ENCODE measurements at regions not wholly inside any gene's neighbourhood (a gene's known extent, or its start where the extent isn't known, plus 50 kb on each side); places are given as distances from the start of the nearest gene placed in this dataset.

DNA sequence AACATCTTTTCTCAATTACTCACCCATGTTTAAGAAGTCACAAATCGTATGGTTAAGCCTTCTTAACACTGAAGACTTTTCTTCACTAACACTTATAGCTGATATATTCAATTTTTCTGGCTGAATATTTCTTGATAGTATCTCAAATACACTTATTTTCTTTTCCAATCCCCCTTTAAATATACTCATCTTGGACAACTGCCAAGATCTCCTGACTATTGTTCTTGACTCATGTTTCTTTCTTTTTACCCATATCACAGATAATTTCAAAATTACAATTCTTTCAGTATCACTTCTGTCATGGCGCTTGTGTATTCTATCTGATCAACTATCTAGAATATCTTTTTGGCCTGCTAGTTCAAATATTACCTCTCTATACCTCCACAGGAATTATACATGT is 954.3 kb upstream of the ACVR2A start:
- no peaks in the 10 kb centered on the region for H3K27me3 Mint-ChIP-seq
- H3K4me1 Mint-ChIP-seq = no peaks in the 10 kb centered on the region
- H3K9me3 Mint-ChIP-seq = no peaks in the 10 kb centered on the region
- H3K4me3 Mint-ChIP-seq = no peak overlapping the region
- H3K27ac Mint-ChIP-seq = no peak overlapping the region
- H3K36me3 Mint-ChIP-seq = no peaks in the 10 kb centered on the region

DNA sequence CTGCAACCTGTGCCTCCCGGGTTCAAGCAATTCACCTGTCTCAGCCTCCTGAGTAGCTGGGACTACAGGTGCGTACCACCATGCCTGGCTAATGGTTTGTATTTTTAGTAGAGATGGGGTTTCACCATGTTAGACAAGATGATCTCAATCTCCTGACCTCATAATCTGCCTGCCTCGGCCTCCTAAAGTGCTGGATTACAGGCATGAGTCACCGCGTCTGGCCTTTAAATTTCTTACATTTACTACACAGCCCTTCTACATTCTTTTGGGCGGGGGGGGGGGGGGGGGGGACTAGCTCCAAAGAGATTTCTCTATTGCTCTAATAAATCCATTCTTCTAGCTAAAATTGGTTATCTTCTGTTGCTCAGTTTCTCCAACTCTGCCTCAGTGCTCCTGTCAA is 964.9 kb upstream of the ACVR2A start:
- H3K4me1 Mint-ChIP-seq = no peaks in the 10 kb centered on the region
- H3K27ac Mint-ChIP-seq = no peak overlapping the region
- H3K4me3 Mint-ChIP-seq = no peak overlapping the region
- peaks cover 5% of the 10 kb centered on the region for H3K27me3 Mint-ChIP-seq
- no peaks in the 10 kb centered on the region for H3K9me3 Mint-ChIP-seq
- no peaks in the 10 kb centered on the region for H3K36me3 Mint-ChIP-seq

DNA sequence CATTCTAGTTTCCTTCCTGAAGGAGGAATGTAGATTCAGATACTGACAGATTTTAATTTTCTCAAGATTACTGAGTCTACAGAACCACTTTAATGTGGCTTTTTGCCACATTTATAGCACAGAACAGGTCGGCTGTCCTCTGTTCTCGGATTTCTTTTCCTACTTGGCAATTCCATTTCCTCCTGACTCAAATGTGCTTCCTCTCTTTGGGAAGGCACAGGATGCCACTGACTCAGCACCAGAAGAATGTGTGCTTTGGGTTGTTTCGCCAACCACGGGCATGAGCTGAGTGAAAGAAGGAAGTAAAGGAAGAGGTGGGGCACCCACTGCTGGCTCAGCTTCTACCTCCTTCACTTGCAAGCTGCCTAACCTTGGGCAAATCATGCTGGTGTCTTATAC is 970.6 kb upstream of the ACVR2A start:
- no peaks in the 10 kb centered on the region for H3K9me3 Mint-ChIP-seq

DNA sequence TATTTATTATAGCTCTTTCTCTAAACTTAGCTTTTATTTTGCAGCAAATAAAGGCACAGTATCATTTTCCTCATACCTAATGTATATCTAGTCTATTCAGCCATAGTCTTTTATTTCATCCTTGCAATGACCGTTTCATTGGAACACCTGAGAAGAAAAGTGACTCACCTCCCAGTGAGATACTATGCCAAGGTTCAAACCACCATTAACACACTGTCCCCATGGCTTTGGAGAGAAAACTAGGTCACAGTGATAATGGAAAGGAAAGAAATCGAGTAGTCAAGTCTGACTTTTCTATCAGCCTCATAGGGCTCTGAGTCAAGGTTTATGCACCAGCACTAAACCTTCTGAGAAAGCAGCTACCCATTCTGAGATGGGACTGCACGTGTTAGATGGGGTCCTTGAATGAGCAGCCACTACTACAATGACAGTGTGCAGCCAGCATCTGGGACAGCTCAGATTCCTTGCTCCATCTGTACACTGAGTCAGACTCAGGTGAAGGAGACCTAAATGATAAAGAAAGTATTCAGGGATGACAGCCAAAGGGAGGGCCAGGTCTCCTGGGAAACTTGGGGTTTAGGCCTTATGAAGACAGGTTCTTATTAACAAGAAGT is 971.1 kb upstream of the ACVR2A start:
- no peak overlapping the region for H3K4me3 Mint-ChIP-seq
- H3K27ac Mint-ChIP-seq = no peak overlapping the region
- H3K36me3 Mint-ChIP-seq = no peaks in the 10 kb centered on the region
- no peaks in the 10 kb centered on the region for H3K4me1 Mint-ChIP-seq
- peaks cover 2% of the 10 kb centered on the region for H3K27me3 Mint-ChIP-seq
- H3K9me3 Mint-ChIP-seq = no peaks in the 10 kb centered on the region

More for the DNA sequence above, 970.6 kb upstream of the ACVR2A start:
- peaks cover 2% of the 10 kb centered on the region for H3K27me3 Mint-ChIP-seq
- H3K36me3 Mint-ChIP-seq = no peaks in the 10 kb centered on the region
- H3K4me3 Mint-ChIP-seq = no peak overlapping the region
- H3K27ac Mint-ChIP-seq = no peak overlapping the region
- H3K4me1 Mint-ChIP-seq = no peaks in the 10 kb centered on the region

DNA sequence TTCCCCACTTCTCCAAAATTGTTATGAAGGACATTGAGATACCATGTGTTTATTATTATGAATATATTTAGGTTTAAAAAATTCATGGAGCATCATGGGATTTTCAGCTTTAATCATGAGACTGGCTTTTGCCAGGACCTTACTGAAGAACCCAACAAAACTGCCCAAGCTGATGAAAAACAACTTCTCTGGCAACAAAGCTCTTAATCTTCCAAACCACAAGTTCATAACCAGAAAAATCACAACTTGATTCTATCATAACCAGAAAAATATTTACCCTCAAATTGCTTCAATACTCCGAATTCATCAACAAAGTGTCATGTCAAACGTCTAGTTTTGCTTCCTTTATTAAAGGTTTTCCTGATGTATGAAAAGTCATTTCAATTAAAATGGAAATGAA is 971.8 kb upstream of the ACVR2A start:
- Mint-ChIP-seq H3K27me3 (peaks cover 2% of the 10 kb centered on the region), H3K4me3 (no peak overlapping the region), H3K9me3 (no peaks in the 10 kb centered on the region), H3K27ac (no peak overlapping the region), H3K36me3 (no peaks in the 10 kb centered on the region), H3K4me1 (no peaks in the 10 kb centered on the region)

DNA sequence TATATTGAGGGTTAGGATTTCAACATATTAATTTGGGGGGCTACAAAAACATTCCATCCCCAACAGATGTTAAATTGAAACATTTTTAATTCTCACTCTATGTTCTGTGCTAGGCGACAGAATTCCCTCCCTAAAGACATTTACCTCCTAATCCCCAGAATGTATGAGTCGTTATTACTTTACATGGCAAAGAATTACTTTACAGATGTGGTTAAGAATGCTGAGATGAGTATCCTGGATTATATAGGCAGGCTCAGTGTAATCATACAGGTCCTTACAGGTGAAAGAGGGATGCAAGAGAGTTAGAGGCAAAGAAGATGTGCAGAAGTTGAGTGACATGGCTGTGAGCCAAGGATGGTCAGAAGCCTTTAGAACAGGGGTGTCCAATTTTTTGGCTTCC is 974.1 kb upstream of the ACVR2A start:
- H3K27ac Mint-ChIP-seq = no peak overlapping the region
- H3K4me3 Mint-ChIP-seq = no peak overlapping the region

DNA sequence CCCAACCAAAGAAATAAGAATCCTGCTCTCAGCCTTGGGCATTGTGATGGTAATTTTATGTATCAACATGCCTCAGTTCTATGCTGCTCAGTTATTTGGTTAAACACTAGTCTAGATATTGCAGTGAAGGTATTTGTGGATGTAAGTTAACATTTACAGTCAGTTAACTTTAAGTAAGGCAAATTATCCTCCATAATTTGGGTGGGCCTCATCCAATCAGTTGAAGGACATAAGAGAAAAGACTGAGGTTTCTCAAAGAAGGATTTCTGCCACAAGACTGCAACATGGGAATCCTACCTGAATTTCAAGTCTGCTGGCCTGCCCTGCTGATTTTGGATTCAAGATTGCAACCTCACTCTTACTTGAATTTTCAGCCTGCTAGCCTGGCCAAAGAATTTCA is 975.5 kb upstream of the ACVR2A start:
- Mint-ChIP-seq H3K4me3 (no peak overlapping the region), H3K36me3 (no peaks in the 10 kb centered on the region), H3K4me1 (no peaks in the 10 kb centered on the region), H3K27me3 (peaks cover 2% of the 10 kb centered on the region), H3K27ac (no peak overlapping the region), H3K9me3 (peaks cover 11% of the 10 kb centered on the region)

More for the DNA sequence above, 974.1 kb upstream of the ACVR2A start:
- Mint-ChIP-seq H3K36me3 (no peaks in the 10 kb centered on the region), H3K27me3 (no peaks in the 10 kb centered on the region), H3K9me3 (peaks cover 4% of the 10 kb centered on the region), H3K4me1 (no peaks in the 10 kb centered on the region)

DNA sequence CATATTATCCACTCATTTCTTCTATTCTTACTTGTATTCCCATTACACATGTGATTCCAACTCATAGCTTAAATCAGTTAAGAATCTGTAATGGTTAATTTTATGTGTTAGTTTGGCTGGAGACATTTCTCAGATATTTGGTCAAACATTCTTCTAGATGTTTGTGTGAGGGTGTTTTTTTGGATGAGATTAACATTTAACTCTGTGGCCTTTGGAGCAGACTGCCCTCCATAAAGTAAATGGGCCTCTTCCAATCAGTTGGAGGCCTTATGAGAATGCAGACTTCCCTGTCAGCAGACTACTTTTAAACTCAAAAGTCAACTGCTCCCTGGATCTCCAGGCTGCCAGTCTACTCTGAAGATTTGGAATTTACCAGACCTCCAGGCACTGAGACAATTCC is 976.8 kb upstream of the ACVR2A start:
- Mint-ChIP-seq H3K27ac (no peak overlapping the region), H3K36me3 (no peaks in the 10 kb centered on the region), H3K4me1 (no peaks in the 10 kb centered on the region), H3K27me3 (peaks cover 2% of the 10 kb centered on the region), H3K4me3 (no peak overlapping the region), H3K9me3 (peaks cover 11% of the 10 kb centered on the region)

DNA sequence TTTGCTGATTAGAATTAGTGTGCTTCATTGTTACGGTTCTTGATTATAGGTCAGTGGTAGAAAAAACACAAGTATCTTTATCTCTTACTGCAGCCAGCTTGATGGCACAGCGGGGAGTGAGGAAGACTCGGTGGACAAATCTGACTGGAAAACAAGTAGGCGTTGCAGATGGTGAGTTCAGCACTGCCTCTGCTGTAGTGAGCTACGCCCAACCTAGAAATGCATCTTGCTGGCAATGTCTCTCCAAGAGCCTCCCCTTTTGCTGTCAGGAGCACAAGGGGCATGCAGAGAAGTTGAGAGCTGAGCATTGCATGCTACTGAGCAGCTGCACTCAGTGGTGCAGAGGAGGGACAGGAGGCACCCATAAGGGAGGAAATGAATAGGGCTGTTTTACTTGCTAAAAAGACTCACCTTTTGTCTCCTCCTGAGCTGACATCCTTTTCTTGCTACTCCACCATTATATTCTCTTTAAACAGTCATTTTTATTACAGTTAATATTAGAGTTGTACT is 977.3 kb upstream of the ACVR2A start:
- H3K27ac Mint-ChIP-seq = no peak overlapping the region
- no peak overlapping the region for H3K4me3 Mint-ChIP-seq
- no peaks in the 10 kb centered on the region for H3K4me1 Mint-ChIP-seq
- peaks cover 11% of the 10 kb centered on the region for H3K9me3 Mint-ChIP-seq
- peaks cover 2% of the 10 kb centered on the region for H3K27me3 Mint-ChIP-seq
- H3K36me3 Mint-ChIP-seq = no peaks in the 10 kb centered on the region

DNA sequence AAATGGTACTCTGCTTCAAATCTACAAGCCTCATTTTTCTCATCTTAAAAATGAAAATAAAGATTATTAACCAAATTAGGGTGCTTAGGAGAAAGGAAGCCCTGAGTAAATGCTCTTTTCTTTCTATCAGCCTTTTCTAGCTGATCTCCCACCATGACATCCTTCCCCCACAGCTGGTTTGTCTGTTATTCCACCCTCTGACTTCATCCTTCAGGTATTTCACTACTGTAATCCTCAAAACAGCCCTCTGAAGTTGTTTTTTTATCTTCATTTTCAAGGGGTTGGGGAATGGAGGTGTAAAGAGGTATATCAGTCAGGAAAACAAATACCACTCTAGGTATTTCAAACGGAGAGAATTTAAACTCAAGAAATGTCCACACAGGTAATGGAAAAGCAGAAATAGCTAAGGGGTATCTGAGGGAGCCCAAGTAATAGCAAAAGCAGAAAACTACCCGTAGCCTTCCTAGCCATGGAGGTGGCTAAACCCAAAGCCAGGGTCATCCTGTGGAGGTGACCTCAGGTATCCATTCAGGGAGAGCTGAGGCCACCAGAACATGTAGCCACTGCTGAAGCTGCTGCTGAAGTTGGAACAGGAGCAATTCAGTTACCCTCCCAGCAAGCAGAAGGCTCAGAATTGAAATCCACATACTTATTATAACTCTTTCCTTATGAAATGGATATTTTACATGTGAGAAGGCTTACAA is 990.9 kb upstream of the ACVR2A start:
- H3K27ac Mint-ChIP-seq = no peak overlapping the region
- H3K4me1 Mint-ChIP-seq = no peaks in the 10 kb centered on the region
- no peaks in the 10 kb centered on the region for H3K9me3 Mint-ChIP-seq
- H3K36me3 Mint-ChIP-seq = no peaks in the 10 kb centered on the region
- H3K4me3 Mint-ChIP-seq = no peak overlapping the region
- H3K27me3 Mint-ChIP-seq = no peaks in the 10 kb centered on the region

DNA sequence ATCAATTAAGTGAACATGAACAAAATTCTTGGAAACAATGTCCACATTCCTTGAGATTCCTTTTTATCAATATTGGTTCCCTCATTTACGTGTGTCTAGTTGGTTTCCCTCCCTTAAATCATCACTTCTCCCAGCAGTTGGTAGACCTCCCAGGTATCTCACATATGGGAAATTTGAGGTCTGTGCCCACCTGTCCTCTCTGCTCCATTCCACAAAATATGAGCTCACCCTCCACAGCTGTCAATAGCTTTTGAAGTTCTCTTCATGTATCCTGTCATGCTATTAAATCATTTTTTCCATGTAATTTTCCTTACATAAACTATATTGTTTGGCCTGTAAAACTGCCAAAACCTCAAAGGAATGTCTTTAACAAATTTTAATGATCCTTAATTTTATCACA is 992.2 kb upstream of the ACVR2A start:
- Mint-ChIP-seq H3K36me3 (no peaks in the 10 kb centered on the region), H3K9me3 (no peaks in the 10 kb centered on the region), H3K27me3 (no peaks in the 10 kb centered on the region), H3K4me1 (no peaks in the 10 kb centered on the region), H3K27ac (no peak overlapping the region), H3K4me3 (no peak overlapping the region)

DNA sequence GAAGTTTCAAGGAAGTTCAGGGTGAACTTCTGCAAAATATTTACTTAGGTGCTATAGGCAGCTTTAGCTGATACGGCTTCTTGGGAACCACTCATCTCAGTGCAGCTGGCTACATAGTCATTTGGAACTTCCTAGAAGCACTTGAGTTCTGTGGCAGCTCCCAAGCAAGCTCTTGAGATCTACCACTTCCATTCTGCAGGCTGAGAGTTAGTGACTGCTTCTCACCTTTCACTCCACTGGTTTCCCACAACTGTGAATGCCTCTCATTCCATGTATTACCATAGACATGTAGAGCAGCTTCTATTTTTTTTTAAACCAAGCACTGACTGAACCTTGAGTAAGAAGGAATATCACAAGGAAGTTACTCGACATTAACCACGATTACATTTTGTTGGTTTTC is 994.1 kb upstream of the ACVR2A start:
- no peaks in the 10 kb centered on the region for H3K36me3 Mint-ChIP-seq
- H3K4me1 Mint-ChIP-seq = no peaks in the 10 kb centered on the region
- H3K9me3 Mint-ChIP-seq = no peaks in the 10 kb centered on the region
- H3K27me3 Mint-ChIP-seq = no peaks in the 10 kb centered on the region
- no peak overlapping the region for H3K4me3 Mint-ChIP-seq
- H3K27ac Mint-ChIP-seq = no peak overlapping the region

DNA sequence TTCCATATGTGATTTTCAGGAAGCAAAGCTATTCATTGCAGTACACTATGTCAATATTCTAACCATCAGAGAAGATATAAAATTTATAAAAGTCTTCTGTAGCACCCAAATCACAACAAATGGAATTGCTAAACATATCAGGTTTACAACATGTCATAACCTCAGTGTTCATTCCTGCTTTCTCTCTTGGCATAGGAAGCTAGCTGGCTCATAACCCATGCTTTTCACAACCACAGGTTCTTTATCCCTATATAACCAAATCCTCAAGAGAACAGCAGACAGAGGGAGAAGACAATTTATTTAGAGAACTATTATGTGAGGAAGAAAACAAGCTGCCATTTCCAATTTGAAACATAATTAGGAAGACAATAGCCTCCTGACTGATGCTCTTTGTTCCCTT is 997.0 kb upstream of the ACVR2A start:
- Mint-ChIP-seq H3K9me3 (no peaks in the 10 kb centered on the region), H3K27me3 (no peaks in the 10 kb centered on the region), H3K27ac (no peak overlapping the region), H3K4me3 (no peak overlapping the region), H3K4me1 (no peaks in the 10 kb centered on the region), H3K36me3 (no peaks in the 10 kb centered on the region)

DNA sequence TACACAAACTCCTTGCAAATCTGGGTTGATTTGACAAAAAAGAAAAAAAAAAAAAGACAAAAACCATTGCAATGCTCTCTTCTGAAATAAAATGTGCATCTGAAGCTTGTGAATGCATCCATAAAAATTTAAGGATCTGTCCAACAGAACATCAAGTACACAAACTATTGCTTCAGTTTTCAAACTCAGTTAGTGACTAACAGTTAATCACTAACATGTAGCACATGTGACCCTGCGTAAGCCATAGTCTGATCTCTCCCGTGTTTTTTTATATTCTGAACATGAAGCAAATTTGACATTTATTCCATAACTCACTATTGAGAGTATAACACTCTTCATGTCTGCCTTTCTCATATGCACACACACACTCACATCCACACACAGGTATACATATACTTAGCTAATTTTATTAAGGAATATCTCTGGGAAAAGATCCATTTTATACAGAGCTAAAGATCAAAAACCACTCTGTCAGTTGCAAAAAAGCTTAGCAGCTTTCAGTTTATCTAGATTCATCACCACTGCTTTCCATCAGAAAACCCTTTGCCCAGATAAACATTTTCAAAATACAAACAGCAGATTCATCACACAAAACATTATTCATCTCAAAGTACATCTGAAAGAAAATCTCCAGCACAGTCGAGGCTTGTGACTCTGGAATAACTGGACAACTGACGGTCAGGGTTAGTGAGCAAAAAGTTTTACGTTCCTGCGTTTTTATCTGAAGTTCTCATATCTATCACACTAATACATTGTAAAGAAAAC is 1000.4 kb upstream of the ACVR2A start:
- Mint-ChIP-seq H3K4me3 (no peak overlapping the region), H3K27me3 (no peaks in the 10 kb centered on the region), H3K27ac (no peak overlapping the region), H3K36me3 (no peaks in the 10 kb centered on the region), H3K9me3 (no peaks in the 10 kb centered on the region), H3K4me1 (no peaks in the 10 kb centered on the region)

DNA sequence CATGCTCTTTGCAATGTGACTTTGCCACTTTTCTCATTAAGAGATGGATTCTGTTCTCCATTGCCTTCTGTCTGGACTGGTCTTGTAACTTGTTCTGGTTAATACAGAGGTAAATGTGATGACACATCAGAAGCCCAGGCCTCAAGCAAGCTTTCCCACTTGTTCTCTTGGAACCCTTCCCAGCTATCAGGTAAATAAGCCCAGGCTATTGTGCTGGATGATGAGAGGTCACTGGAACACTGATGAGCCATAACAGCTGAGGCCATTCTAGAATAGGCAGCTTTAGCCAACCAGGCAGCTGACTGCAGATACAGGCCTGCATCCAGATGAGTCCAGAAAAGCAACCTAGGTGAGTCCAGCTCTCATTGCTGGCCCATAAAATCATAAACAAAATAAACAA is 1007.0 kb upstream of the ACVR2A start:
- H3K27me3 Mint-ChIP-seq = no peaks in the 10 kb centered on the region
- no peaks in the 10 kb centered on the region for H3K4me1 Mint-ChIP-seq
- H3K36me3 Mint-ChIP-seq = no peaks in the 10 kb centered on the region
- no peak overlapping the region for H3K27ac Mint-ChIP-seq
- no peak overlapping the region for H3K4me3 Mint-ChIP-seq
- no peaks in the 10 kb centered on the region for H3K9me3 Mint-ChIP-seq

DNA sequence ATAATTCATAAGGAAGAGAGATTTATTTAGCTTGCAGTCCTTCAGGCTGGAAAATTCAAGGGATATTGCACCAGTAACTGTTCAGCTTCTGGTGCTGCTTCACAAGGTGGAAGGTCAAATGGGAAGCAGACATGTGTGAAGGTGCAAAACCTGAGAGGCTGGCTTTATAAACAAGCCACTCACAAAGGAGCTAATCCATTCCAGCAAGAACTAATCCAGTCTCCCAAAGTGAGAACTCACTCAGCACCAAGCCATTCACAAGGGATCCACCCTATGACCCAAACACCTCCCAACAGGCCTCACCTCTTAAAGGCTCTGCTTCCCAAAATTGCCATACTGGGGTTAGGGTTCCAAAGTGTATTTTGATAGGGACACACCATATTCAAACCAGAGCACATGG is 1018.4 kb upstream of the ACVR2A start:
- Mint-ChIP-seq H3K4me3 (no peak overlapping the region), H3K9me3 (peaks cover 4% of the 10 kb centered on the region), H3K27ac (no peak overlapping the region), H3K27me3 (no peaks in the 10 kb centered on the region), H3K36me3 (no peaks in the 10 kb centered on the region), H3K4me1 (no peaks in the 10 kb centered on the region)

Measured in activated naive CD4-positive, alpha-beta T cell treated with anti-CD3 and anti-CD28 coated beads, Interleukin-2, amount 50 U/mL, for 24 hours (primary cell).